Loucy (cell line): ENCODE measurements at regions not wholly inside any gene's neighbourhood (a gene's known extent, or its start where the extent isn't known, plus 50 kb on each side); places are given as distances from the start of the nearest gene placed in this dataset.

Experiments
- H2AFZ ChIP-seq: fragments of 200-600 bp; sonication (generic); 2 replicates; pipeline ENCODE4 v1.6.0; 2016; ENCODE audit warnings: antibody characterized with exemption, mild to moderate bottlenecking, low read length, moderate library complexity
- H3F3A ChIP-seq: fragments of 200-600 bp; 2 replicates; pipeline ENCODE4 v1.6.0; 2016; ENCODE audit warnings: antibody characterized with exemption, low read depth, mild to moderate bottlenecking
- H3K27me3 ChIP-seq: fragments of 200-600 bp; sonication (generic); 2 replicates; pipeline ENCODE4 v1.6.1; 2014; ENCODE audit warnings: low read length, mild to moderate bottlenecking; ENCODE audit not compliant: insufficient read depth, poor library complexity, severe bottlenecking
- H3K36me3 ChIP-seq: fragments of 200-600 bp; sonication (generic); 2 replicates; pipeline ENCODE4 v1.6.1; 2016; ENCODE audit warnings: low read length; ENCODE audit not compliant: insufficient read depth
- H3K4me1 ChIP-seq: fragments of 200-600 bp; sonication (generic); 2 replicates; pipeline ENCODE4 v1.5.1; 2014; ENCODE audit warnings: low read length, mild to moderate bottlenecking; ENCODE audit not compliant: insufficient read depth, poor library complexity, severe bottlenecking
- H3K4me2 ChIP-seq: fragments of 200-600 bp; sonication (generic); 2 replicates; pipeline ENCODE4 v1.6.0; 2014; ENCODE audit warnings: antibody characterized with exemption, low read length, low read depth, mild to moderate bottlenecking; ENCODE audit not compliant: poor library complexity, severe bottlenecking
- H3K4me3 ChIP-seq: fragments of 200-600 bp; sonication (generic); 2 replicates; pipeline ENCODE4 v1.5.1; 2014; ENCODE audit warnings: low read length, mild to moderate bottlenecking, mixed read lengths; ENCODE audit not compliant: poor library complexity, severe bottlenecking
- H3K79me2 ChIP-seq: fragments of 200-600 bp; sonication (generic); 2 replicates; pipeline ENCODE4 v1.6.1; 2014; ENCODE audit warnings: low read length; ENCODE audit not compliant: insufficient read depth
- H3K9ac ChIP-seq: fragments of 200-600 bp; sonication (generic); 2 replicates; pipeline ENCODE4 v1.6.0; 2014; ENCODE audit warnings: mild to moderate bottlenecking, low read depth, low read length, moderate library complexity; ENCODE audit not compliant: poor library complexity, severe bottlenecking
- H3K9me2 ChIP-seq: fragments of 200-600 bp; sonication (generic); replicated peaks from 2 replicates; pipeline ENCODE4 v1.6.1; 2016; ENCODE audit warnings: low read depth, low read length, mixed read lengths
- H3K9me3 ChIP-seq: fragments of 200-600 bp; sonication (generic); 2 replicates; pipeline ENCODE4 v1.6.1; 2014; ENCODE audit warnings: mild to moderate bottlenecking, antibody characterized with exemption, low read length, low read depth; ENCODE audit not compliant: insufficient read depth
- H4K20me1 ChIP-seq: fragments of 200-600 bp; sonication (generic); 2 replicates; pipeline ENCODE4 v1.6.0; 2014; ENCODE audit warnings: antibody characterized with exemption, low read length, mild to moderate bottlenecking; ENCODE audit not compliant: insufficient read depth, poor library complexity, severe bottlenecking
- EZH2phosphoT487 ChIP-seq: fragments of 200-600 bp; IDR thresholded peaks from 2 replicates; pipeline ENCODE4 v1.6.1; 2018; ENCODE audit warnings: antibody characterized with exemption, mild to moderate bottlenecking, moderate library complexity, borderline replicate concordance
- TF ChIP-seq, protein P1 (sequence below): fragments of 200-600 bp; sonication (generic); conservative IDR thresholded peaks from 2 replicates; pipeline ENCODE4 v1.5.1; 2014; ENCODE audit warnings: mild to moderate bottlenecking, antibody characterized with exemption, low read length

- Histone ChIP-seq H3F3A (no peaks in the 10 kb centered on the region), H3K4me2 (no peak overlapping the region), H4K20me1 (no peaks in the 10 kb centered on the region), H3K27me3 (no peaks in the 10 kb centered on the region), H2AFZ (no peak overlapping the region), H3K9ac (no peak overlapping the region), H3K4me1 (no peaks in the 10 kb centered on the region), H3K4me3 (no peak overlapping the region), H3K9me3 (no peaks in the 10 kb centered on the region), H3K36me3 (no peaks in the 10 kb centered on the region), H3K9me2 (no peaks in the 10 kb centered on the region), H3K79me2 (no peaks in the 10 kb centered on the region)
- TF ChIP-seq, protein P1, sequence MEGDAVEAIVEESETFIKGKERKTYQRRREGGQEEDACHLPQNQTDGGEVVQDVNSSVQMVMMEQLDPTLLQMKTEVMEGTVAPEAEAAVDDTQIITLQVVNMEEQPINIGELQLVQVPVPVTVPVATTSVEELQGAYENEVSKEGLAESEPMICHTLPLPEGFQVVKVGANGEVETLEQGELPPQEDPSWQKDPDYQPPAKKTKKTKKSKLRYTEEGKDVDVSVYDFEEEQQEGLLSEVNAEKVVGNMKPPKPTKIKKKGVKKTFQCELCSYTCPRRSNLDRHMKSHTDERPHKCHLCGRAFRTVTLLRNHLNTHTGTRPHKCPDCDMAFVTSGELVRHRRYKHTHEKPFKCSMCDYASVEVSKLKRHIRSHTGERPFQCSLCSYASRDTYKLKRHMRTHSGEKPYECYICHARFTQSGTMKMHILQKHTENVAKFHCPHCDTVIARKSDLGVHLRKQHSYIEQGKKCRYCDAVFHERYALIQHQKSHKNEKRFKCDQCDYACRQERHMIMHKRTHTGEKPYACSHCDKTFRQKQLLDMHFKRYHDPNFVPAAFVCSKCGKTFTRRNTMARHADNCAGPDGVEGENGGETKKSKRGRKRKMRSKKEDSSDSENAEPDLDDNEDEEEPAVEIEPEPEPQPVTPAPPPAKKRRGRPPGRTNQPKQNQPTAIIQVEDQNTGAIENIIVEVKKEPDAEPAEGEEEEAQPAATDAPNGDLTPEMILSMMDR, result no peak
- TF ChIP-seq EZH2phosphoT487, result no peak
These were observed 617.0 kb upstream of the LINC00305 start for GRCh38 chr18:64765908-64766307.

DNA sequence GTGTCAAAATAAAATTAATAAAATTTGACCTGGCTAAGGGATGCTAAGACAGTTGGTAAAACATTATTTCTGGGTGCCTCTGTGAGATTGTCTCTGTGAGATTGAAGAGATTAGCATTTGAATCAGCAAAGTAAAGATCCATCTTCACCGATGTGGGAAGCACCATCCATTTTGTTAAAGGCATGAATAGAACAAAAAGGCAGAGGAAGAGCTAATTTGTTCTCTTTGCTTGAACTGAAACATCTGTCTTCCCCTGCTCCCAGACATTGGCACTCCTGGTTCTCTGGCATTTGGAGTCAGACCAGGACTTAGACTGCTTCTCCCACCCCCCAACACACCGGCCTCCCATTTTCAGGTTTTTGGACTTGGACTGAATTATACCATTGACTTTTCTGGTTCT lies 603.8 kb upstream of the LINC00305 start:
- Histone ChIP-seq H3K9me2 (no peaks in the 10 kb centered on the region), H3K36me3 (no peaks in the 10 kb centered on the region), H3K4me2 (no peak overlapping the region), H4K20me1 (no peaks in the 10 kb centered on the region), H3K79me2 (no peaks in the 10 kb centered on the region), H3K27me3 (no peaks in the 10 kb centered on the region), H3F3A (no peaks in the 10 kb centered on the region), H2AFZ (no peak overlapping the region), H3K9ac (no peak overlapping the region), H3K4me1 (no peaks in the 10 kb centered on the region), H3K9me3 (no peaks in the 10 kb centered on the region), H3K4me3 (no peak overlapping the region)
- TF ChIP-seq, protein P1, result no peak
- TF ChIP-seq EZH2phosphoT487, result no peak

DNA sequence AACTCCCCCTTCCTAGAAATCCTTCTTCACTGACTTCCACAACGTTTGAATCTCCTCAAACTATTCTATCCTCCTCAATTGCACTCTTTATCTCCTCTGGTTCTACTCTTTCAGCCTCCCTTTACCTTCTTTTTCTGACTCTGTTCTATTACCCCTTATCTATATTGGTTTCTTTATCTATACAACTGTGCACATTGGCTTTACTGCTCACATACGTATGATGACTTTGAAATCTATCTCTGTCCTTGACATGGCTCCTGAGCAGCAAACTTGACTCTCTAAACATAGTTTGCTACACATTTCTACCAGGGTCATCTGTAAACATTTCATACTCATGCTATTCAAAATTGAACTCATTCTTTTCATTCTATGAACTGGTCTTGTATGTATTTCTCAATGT lies 601.0 kb upstream of the LINC00305 start:
- Histone ChIP-seq H3K9me3 (no peaks in the 10 kb centered on the region), H3K4me1 (no peaks in the 10 kb centered on the region), H2AFZ (no peak overlapping the region), H3K9ac (no peak overlapping the region), H3K27me3 (no peaks in the 10 kb centered on the region), H3K9me2 (no peaks in the 10 kb centered on the region), H3K4me2 (no peak overlapping the region), H3K79me2 (no peaks in the 10 kb centered on the region), H4K20me1 (no peaks in the 10 kb centered on the region), H3K36me3 (no peaks in the 10 kb centered on the region), H3F3A (no peaks in the 10 kb centered on the region), H3K4me3 (no peak overlapping the region)
- no peak for TF ChIP-seq EZH2phosphoT487

DNA sequence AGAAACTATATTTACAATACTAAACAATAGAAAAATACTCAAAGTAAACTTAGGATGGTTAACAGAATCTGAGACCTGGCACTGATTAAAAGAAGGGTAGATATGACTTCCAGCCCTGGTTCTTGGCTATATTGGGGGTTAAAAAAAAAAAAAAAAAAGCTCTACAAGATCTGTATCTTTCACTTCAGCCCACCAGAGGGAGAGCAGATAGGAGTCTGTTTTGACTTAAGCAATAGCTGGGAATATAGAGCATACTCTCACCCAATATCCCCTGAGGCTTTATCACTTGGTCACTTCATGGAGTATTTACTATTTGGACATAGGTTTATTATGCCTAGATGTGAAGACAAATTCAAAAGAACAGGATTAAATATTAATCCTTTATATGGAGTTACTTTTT lies 598.9 kb upstream of the LINC00305 start:
- H3K36me3 ChIP-seq, result no peaks in the 10 kb centered on the region
- H3K9me3 ChIP-seq, result no peaks in the 10 kb centered on the region
- TF ChIP-seq, protein P1, result no peak
- no peak for TF ChIP-seq EZH2phosphoT487
- H4K20me1 ChIP-seq, result no peaks in the 10 kb centered on the region
- H2AFZ ChIP-seq, result no peak overlapping the region
- H3F3A ChIP-seq, result no peaks in the 10 kb centered on the region
- no peak overlapping the region for H3K4me2 ChIP-seq
- no peaks in the 10 kb centered on the region for H3K27me3 ChIP-seq
- H3K79me2 ChIP-seq, result no peaks in the 10 kb centered on the region
- no peak overlapping the region for H3K4me3 ChIP-seq
- H3K9ac ChIP-seq, result no peak overlapping the region
- no peaks in the 10 kb centered on the region for H3K4me1 ChIP-seq
- no peaks in the 10 kb centered on the region for H3K9me2 ChIP-seq
